ENCODE measurements at regions not wholly inside any gene's neighbourhood (a gene's known extent, or its start where the extent isn't known, plus 50 kb on each side); places are given as distances from the start of the nearest gene placed in this dataset.
"Not testable (repeated sequence)": the region's sequence is repeated elsewhere in the genome, so short reads cannot be mapped to it uniquely, and the experiment has no call there.

GRCh38 chr6:138667408-138667807 is 106.2 kb upstream of the CCDC28A start:
- TF ChIP-seq CTCF (conservative IDR thresholded peaks at IDR 0.05; ENCODE audit: low read length) = no peak
- H3K4me3 ChIP-seq (ENCODE audit: low read length) = no peak overlapping the region
- DNase-seq (ENCODE audit: low read depth) = no peak

GRCh38 chr6:138671351-138671750 is 102.2 kb upstream of the CCDC28A start:
- H3K4me3 ChIP-seq (ENCODE audit: low read length) = no peak overlapping the region
- no peak for TF ChIP-seq CTCF (conservative IDR thresholded peaks at IDR 0.05; ENCODE audit: low read length)
- no peak for DNase-seq (ENCODE audit: low read depth)

DNA sequence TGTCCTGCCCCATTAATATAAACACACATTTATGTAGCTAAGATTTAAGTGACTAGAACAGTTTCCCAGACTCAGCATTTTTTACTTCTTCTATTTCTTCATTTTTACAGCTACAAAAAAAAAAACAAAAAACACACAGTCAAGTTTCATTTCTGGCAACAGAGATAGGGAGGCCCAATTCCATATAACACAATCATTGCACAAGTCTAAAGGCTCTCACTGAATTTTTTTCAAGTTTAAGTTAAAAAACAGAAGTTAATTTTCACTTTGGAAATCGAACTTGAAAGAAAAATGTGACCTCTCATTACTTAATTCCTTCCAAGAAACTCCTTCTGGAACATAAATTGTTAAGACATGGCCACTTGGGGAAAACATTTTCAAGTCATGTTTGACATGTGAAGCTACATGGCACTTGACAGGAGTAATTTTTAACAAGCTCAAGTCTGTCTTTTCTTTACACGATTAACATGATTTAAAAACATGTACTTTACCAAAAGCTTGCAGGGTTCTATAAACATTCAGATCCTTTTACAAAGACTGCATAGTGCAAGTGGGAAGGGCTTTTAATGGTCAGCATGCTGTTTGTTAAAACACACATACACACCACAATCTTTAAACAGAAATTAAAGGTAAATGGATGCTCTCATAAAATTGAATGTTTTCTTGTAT is 100.1 kb upstream of the CCDC28A start:
- H3K4me3 ChIP-seq (ENCODE audit: low read length) = no peak overlapping the region
- no peak for TF ChIP-seq CTCF (conservative IDR thresholded peaks at IDR 0.05; ENCODE audit: low read length)
- DNase-seq (ENCODE audit: low read depth) = no peak

GRCh38 chr6:138674444-138674843 is 99.1 kb upstream of the CCDC28A start:
- not testable (repeated sequence) for H3K4me3 ChIP-seq (ENCODE audit: low read length); DNase-seq (ENCODE audit: low read depth)

DNA sequence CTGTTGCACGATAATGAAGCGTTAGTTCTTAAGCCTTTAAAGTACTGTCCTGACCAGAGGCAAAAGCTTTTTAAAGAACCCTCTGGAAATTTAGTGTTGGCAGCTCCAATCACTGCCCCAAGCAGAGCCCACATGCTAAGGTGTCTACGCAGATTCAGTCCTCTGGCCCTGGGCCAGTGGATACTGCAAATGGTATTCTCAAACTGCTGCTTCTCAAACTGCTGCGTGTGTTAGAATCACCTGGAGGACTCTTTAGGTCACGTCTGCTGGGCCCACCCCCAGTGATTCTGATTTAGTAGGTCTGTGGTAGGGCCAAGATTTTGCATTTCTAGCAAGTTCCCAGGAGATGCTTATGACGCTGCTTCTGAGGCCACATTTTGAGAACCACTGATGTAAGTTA is 96.0 kb upstream of the CCDC28A start:
- no peak for DNase-seq (ENCODE audit: low read depth)
- TF ChIP-seq CTCF (conservative IDR thresholded peaks at IDR 0.05; ENCODE audit: low read length) = no peak
- no peak overlapping the region for H3K4me3 ChIP-seq (ENCODE audit: low read length)

DNA sequence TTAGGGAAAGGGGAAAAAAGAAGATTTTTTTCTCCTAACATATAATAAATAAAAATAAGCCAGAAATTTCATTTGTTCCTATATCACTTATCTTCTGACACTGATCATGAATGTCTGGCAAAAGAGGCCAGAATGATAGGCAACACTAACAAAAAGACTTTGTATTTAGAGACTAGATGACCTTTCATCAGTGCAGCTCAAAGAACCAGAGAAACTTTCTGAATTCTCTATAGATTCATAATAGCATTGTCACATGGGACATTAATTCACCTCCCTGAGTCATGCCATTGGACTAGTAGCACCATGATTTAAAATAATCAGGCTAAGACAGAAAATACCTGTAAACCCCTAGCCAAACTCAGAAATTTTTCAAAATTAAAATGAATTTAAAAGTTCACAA is 95.4 kb upstream of the CCDC28A start:
- TF ChIP-seq CTCF (conservative IDR thresholded peaks at IDR 0.05; ENCODE audit: low read length) = no peak
- no peak overlapping the region for H3K4me3 ChIP-seq (ENCODE audit: low read length)
- DNase-seq (ENCODE audit: low read depth) = no peak

GRCh38 chr6:138680085-138680484 is 93.5 kb upstream of the CCDC28A start:
- no peak overlapping the region for H3K4me3 ChIP-seq (ENCODE audit: low read length)
- no peak for TF ChIP-seq CTCF (conservative IDR thresholded peaks at IDR 0.05; ENCODE audit: low read length)
- no peak for DNase-seq (ENCODE audit: low read depth)

GRCh38 chr6:138681627-138682026 is 91.9 kb upstream of the CCDC28A start:
- DNase-seq (ENCODE audit: low read depth) = no peak
- TF ChIP-seq CTCF (conservative IDR thresholded peaks at IDR 0.05; ENCODE audit: low read length) = no peak
- no peak overlapping the region for H3K4me3 ChIP-seq (ENCODE audit: low read length)

All from AG10803 (cell line).